HTR-8/SVneo (cell line): ENCODE measurements at regions not wholly inside any gene's neighbourhood (a gene's known extent, or its start where the extent isn't known, plus 50 kb on each side); places are given as distances from the start of the nearest gene placed in this dataset.
A peak's percentile ranks its signal among the peaks of the same experiment; 100 is the strongest.

Experiments used
- DNase-seq: peaks from one replicate; pipeline ENCODE4 v3.0.0; 2011; ENCODE audit warnings: low spot score, mixed read lengths; ENCODE audit not compliant: insufficient read length
- FAIRE-seq: peaks from 2 replicates; lab custom pipeline; 2011; peaks lifted over from hg19 to GRCh38; lab: Jason Lieb, UNC

DNA sequence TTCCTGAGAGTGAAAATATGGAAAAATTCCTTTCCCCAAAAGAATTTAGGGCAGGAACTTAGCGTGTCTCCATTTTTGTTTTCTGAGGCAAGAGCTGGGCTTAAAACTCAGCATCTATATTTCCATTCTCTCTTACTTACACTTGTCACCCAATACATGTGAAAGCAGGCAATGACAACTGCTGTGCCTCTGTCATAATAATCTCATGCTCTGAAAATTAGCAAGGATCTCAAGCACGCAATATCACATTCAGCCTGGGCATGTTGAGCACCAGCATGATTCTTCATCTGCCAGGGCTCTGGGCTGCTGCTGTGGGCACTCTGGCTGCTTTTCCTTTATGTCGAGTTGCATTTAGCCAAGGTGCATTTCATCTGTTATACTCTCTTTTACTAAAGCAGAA, 255.5 kb downstream of the SNX10 start:
- DNase-seq (no peak), FAIRE-seq (no peak)

DNA sequence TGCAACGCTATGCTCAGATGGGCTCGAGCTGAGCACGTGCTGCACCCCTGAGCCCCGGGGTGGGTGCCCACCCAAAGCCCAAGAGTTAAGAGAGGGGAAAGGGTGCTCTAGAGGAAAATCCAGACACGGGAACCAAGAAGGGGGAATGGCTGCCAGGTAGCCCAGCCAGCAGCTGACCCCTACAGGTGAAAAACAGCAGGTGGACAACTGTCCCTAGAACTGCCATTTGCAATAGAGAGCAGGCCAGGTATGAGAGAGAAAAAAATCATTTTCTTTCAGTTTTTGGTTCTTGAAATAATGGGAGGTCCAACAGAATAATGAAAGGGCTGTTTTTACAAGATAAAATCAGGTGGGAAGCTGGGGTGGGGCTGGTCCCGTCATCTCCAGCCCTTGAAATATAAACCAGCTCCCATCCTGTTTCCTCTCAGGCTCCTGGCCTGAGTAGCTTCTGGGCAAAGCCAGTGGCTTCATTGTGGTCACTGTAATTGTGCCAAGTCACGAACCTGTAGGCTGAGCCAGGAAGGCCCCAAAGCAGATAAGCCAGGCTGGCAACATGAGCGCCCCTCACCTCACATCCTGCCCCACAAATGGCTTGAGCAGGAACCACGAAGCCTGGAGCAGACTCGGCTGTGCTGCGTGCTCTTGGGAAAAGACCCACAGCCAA, 257.8 kb downstream of the SNX10 start:
- peak; percentile 75 for DNase-seq
- no peak for FAIRE-seq

DNA sequence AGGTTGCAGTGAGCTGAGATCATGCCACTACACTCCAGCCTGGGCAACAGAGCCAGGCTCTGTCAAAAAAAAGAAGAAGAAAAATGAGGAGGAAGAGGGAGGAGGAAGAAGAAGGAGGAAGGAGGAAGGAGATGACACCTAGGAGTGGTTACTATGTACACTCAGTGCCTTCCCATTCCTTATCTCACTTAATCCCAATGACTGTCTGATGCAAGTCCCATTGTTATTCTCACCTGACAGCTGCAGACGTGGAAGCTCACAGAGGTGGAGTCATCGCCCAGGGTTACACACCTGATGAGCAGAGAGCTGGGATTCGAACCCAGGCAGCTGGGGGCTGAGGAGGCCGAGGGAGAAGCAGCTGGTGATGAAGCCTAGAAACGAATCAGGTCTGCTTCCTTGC, 258.8 kb downstream of the SNX10 start:
- no peak for DNase-seq
- FAIRE-seq: no peak

DNA sequence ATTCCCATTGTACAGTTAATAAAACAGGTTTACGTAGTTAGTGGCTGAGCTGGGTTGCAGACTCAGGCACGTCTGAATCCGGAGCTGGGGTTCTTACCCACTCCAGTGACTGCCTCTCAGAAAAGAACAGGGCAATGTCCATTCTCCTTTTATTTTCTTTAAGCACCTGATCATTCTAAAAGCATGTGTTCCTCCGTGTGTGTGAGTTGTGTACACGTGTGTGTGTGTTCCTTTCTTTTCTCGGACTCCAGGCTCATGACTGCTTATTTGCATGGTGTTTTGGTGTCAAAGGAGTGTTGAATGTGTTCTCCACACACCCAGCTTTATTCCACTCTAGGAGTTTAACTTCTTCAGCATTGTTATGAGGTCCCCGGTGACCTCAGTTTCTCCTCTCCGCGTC, 260.1 kb downstream of the SNX10 start:
- no peak for FAIRE-seq
- no peak for DNase-seq

DNA sequence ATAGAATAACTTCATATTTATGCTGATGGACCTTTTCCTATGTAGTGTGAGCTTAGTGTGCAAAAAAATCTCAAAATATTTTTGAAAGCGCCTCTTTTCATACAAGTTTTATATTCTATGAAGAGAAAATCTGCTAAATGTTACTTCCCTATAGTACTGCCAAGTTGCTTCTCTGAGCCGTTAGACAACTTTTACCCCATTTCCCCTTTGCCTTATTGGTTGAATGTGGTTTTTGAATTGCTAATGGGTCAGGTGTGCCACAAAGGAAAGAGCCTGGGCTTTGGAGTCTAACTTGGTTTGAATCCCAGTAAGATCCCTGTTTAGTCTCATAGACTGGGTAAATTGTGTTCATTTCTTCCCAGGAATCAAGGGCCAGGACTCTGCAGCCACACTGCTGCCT, 261.5 kb downstream of the SNX10 start:
- no peak for DNase-seq
- FAIRE-seq: no peak

DNA sequence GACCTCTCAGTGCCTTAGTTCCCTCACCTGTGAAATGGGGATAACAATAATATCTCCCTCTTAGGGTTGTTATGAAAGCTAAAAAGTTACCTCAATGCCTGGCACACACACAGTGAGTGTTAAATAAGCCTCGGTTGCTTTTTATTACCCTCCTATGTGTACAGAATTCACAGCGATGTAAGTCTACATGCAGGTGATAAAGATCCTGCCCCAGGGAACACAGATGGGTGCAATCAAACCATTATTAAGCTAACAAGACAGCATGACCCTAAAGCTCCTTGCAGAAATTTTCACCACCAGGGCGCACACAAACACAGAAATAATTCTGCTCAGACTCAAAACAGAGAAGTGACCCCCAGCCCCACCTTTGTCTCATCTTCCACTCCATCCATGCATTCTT, 261.9 kb downstream of the SNX10 start:
- FAIRE-seq (no peak), DNase-seq (no peak)

DNA sequence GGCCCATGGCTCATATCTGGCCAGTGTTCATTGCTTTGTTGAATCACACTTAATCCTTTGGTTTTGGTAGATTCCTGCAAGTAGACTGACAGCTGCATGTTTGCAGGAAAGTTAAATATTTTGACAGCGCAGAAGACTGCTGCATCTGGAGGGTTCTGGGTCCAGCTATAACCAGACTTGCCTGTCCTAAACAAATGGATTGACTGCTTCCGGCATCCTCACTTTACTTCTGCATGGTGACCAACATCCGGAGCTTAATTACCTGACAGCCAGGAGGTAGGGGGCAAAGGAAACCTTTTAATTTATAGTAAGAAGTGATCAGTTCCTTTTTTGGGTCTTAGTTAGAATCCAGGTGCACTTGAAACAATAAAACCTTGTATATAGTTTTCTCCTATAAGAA, 263.3 kb downstream of the SNX10 start:
- FAIRE-seq: no peak
- no peak for DNase-seq

DNA sequence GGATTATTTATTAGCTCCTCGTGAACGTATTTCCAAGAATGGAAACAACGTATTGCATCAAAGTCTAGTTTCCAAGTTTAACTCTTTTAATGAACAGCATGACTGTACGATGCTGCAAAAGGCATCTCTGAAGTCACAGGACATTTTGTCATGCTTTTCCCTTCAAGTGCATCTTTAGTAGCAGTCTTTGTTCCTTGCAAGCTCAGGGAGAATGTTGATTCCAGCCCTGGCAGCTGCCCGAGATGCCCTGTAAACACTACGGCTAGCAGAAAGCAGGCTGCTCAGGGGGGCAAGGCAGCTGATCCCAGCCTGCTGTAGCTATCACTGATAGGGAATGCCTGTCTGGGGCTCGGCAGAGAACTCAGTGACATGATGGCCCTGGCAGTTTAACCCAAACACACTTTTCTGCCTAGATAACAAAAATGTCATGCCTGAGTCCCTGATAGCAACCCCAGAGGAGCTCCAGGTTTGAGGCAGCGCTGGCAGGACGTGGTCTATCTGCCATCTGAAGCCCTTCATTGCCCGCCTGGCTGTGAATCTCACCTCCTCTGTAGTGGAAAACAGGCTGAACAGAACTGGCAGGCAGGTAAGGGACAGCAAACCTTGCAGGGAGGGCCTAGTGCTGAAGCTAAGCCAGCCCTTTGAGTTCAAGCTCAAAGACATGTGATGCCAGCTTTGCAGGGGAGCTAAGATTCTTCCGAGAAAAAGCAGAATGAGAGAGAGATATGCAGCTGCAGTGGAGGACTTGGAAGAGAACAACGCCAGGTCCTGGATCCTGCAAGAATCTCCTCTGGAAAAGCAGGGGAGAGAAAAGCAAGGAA, 264.6 kb downstream of the SNX10 start:
- no peak for FAIRE-seq
- DNase-seq: no peak

DNA sequence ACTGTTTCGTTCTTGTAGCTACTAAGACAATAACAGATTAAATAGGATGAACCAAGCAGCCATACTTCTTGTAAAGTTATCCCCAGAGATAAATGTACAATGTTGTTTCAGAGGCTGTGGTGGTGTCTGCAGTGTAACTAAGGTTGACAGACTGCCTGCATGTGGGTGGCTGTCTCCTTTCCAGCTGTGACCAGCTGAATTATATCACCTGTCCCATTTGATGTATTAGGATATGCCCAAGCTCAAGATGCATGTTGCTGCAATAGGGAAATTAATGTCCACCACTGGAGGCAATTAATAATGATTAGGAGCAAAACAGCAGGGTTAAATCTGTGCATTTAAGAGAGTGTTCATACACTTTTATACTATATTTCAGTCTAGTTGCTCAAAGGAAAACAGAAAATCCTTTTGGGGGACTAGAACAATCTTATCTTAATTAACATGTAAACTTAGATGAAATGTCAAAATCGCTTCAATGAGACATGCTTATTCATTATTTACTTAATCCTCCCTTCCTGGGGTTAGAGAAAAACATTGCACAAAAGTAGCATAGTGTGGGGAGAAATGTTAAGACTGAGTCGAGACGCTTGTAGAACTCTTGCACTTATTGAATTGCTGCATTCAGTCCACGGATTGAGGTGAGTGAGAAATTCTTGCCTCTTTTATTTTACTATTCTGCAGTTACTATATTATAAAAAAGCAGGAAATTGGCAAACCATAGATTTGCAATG, 269.0 kb downstream of the SNX10 start:
- no peak for DNase-seq
- FAIRE-seq: no peak

DNA sequence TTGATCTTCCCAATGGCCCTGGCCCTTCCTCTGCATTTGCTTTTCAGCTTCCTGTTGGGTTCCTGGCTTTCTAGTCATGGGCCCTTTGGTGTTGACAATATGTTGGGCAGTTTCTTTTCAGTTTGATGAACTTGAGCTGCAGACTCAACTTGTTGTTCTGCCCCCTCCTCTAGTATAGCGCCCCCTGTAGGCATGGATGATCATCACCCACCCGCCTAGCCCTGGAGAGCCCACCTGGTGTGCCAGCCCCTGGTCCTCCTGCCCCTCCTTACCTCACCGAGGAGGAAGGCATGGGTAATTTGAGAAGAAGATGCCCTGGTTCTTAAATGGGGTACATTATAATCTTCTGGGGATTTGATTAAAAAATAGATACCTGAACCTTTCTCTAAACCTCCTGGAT, 271.2 kb downstream of the SNX10 start:
- FAIRE-seq (no peak), DNase-seq (no peak)

DNA sequence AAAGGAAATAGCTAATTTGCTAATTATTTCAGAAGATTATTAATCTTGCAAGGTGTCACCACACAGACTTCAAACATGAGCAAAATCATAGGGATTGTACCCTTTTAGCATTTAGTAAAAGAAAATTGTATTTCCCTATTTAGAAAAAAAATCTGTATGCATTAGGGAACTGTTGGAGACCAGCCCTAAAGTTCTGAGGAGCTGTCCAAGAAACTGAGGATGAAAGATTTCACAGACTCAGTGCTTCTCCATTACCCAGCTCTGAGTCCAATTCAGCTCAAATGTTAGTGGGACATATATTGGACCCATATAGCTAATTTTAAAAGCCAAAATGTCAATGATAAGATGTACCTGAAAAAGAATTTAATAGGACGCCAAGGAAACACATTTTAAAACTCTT, 271.7 kb downstream of the SNX10 start:
- no peak for FAIRE-seq
- DNase-seq: no peak

DNA sequence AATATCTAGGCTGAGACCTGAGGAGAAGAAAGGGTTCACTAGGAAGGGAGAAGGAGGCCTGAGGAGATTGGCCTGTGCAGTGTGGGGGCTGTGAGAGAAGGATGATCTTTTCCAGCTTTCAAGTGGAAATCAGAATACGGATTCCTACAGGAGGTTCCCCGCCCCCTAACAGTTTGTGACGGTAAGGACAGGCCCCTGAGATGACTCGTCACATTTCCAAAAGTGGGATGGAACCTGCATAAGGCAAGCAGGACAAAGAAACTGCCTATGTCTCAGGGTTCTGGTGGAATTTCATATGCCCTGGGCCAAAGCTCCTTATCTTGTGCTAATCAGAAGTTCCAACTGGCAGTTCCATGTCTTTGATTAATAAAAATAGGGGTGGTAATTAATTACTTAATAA, 275.6 kb downstream of the SNX10 start:
- DNase-seq (no peak), FAIRE-seq (no peak)

DNA sequence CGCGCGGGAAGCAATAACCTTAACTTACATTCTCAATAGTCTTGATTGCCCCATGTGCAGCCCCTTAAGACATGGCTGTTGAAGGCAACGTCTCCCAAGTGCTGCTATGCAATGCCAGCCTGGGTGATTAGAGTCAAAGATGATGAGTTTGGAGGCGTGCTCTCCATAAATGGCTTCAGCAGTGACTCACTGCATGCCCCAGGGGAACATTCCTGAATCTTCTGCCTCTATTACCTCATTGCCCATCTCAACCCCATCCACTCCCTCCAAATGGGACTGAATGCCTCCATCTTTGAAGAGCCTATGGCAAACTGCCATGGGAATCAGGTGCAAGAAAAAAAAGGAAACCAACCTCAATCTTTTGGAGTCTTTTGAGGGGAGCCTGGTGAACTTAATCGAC, 282.8 kb downstream of the SNX10 start:
- DNase-seq: peak; percentile 34
- no peak for FAIRE-seq

DNA sequence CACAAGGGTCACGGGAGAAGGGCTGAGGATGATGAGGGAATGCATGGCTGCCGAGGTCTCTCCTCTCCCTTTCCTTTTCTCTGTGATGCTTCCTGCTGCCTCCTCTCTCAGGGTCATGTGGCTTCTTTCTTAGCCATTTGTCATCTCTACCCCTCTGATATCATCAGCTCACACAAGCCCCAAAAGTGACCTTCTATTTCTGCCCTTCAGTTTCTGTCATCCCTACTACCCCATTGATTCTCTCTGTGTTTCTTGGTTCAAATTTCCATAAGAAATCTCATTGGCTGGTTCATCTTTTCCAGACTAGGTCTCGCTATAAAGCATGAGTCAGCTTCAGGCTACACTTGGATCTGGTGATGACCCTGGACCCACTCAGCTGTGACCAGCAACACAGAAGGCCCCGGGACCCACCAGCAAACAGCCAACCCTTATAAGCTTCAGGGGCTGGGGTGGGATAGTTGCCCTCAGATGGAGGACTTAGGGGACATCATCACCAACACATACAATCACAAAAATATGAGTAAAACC, 284.3 kb downstream of the SKAP2 start:
- no peak for DNase-seq
- no peak for FAIRE-seq

DNA sequence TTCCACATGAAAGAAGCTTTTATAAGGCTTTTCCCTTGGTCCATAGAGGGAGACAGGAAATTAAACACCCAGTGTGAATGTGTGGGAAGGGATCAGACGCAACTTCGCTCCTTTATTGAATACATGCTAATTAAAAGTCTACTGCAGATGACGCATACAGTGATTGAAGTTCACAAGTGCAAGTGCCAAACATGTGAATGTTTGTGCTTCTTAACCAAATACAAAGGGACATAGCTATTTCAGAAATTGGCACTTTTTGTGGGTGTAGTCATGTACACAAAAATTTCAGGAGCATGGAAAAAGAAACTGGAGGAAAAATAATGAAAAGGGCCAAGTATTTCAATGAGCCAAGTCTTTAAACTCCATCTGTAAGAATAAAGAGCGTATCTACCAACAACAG, 283.7 kb downstream of the SKAP2 start:
- FAIRE-seq: no peak
- no peak for DNase-seq

DNA sequence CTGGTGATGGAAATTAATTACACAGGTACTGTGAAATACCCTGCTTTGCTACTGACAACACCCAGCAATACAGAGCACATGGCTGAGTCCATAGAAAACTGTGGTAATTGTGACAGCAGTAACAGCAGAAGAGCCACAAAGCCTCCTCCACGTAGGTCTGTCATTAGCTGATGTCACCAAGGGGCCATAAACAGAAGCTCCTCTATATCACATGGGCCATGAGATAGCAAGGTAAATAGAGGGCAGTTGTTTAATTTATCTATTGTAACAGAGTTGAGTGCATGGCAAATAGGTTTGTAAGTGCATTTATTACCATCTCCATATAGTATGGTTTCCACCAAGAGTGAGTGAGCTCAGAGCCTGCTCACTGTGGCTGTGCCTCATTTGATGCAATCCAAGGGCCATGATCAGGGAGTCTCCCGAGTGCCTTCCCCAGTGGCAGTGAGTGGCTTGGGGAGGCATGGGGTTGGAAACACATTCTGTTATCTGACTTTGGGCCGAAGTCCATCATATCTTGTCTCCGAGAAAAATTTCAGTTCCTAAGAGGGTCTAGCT, 281.2 kb downstream of the SKAP2 start:
- no peak for DNase-seq
- FAIRE-seq: no peak

DNA sequence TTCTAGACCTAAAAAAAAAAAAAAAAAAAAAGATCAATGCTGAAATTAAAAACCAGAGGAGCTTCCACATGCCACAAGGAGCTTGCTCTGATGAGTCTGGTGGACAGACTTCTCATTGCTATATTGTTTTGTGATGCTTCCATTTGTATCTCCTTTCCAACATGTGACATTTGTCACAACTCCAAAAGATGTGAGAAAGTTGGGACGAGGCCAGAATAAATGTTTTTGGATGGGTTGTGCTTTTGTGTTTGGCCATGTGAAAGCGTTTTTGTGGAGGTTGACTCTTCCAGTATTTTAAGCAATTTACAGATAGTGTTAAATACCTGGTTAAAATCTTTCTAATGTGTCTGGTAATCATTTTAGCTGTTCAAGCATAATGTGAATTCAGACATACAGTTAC, 280.1 kb downstream of the SKAP2 start:
- DNase-seq: no peak
- no peak for FAIRE-seq

DNA sequence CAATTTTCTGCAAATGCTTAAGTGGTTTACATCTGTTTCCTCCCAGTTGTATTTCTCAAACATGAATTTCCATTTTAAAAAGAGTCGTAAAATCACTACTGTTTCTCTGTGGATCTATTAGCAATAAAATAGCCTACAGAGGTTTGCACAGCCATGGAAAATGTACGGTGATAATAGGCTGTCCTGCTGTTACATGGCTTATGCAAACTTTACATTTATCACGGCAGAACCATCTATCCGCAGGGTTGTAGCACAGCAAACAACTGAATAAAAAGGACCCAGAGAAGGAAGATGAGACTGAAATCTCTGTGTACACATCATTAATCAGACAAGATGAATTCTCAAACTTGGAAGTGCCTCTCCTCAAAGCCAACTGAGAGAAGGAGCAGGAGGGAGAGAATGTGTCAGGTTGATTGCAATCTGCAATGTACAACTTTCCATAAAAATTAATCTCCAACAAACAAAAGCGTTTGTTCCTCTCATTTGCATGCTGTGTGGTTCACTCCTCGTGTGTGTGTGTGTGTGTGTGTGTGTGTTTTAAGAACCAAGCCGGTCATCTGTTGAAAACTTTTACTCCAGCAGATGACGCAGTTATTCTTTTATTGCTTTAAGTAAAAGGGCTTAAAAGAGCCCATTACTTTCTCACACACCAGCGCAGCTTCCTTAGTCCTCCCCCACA, 279.3 kb downstream of the SKAP2 start:
- FAIRE-seq (no peak), DNase-seq (no peak)

DNA sequence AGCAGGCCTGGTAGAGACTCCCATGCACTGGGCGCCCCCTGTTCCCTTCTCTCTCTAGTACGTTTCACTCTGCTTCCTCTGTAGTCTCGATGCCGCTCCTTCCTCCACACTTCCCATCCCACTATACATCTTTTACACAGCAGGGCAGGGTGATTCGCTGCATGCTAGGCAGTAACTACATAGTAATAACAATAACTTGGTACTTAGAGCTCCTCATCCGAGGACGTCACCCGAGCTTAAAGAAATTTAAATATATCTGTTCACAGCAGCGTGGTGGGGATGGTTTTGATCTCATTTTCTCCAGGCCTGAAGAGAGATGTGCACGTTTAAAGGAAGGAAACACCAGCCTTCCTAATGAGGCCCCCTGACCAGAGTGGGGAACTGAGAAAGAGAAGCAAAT, 276.9 kb downstream of the SKAP2 start:
- DNase-seq: no peak
- no peak for FAIRE-seq

DNA sequence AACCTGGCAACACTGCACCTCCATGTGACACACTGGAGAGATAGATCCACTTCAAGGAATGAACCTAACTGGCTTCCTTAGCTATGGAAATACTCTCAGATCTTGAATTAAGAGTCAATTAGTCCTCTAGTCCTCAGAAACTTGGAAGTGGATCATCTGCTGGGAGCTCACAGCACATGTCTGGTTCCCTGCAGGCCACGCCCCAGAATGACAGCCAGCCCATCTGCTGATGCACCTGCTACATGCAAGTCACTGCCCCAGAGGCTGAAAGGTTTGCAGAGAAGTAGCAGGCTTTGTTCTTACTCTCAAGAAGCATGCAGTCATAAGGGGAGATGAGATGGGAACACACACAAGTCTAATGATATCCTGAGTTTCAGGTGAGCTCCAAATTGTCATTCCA, 275.9 kb downstream of the SKAP2 start:
- DNase-seq (no peak), FAIRE-seq (no peak)
